ENCODE measurements at regions not wholly inside any gene's neighbourhood (a gene's known extent, or its start where the extent isn't known, plus 50 kb on each side); places are given as distances from the start of the nearest gene placed in this dataset.
A peak's percentile ranks its signal among the peaks of the same experiment; 100 is the strongest.

DNA sequence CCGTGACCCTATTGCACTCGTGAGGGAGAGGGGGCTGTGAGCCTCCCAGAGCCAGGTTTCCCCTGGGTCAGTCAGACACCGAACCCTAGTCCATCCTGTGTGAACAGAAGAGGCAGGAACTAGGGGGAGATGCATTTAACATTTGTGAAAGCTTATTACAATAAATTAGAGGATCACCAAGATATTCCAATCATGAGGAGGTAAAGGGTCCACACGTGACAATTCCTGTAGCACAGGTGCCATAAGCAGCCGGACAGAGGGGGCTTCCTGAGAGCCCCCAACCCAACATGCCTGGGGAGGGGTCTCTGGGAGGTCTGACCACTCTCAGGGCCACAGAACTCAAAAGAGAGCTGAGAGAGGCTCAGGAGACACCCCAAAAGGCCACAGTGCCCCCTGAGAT is 93.3 kb downstream of the KCNF1 start:
- TF ChIP-seq, protein P1, sequence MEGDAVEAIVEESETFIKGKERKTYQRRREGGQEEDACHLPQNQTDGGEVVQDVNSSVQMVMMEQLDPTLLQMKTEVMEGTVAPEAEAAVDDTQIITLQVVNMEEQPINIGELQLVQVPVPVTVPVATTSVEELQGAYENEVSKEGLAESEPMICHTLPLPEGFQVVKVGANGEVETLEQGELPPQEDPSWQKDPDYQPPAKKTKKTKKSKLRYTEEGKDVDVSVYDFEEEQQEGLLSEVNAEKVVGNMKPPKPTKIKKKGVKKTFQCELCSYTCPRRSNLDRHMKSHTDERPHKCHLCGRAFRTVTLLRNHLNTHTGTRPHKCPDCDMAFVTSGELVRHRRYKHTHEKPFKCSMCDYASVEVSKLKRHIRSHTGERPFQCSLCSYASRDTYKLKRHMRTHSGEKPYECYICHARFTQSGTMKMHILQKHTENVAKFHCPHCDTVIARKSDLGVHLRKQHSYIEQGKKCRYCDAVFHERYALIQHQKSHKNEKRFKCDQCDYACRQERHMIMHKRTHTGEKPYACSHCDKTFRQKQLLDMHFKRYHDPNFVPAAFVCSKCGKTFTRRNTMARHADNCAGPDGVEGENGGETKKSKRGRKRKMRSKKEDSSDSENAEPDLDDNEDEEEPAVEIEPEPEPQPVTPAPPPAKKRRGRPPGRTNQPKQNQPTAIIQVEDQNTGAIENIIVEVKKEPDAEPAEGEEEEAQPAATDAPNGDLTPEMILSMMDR (IDR thresholded peaks at IDR 0.05): no peak
- Histone ChIP-seq H3K27ac (no peak overlapping the region), H3K4me3 (no peak overlapping the region)
- no peak for DNase-seq (ENCODE audit: low spot score)

DNA sequence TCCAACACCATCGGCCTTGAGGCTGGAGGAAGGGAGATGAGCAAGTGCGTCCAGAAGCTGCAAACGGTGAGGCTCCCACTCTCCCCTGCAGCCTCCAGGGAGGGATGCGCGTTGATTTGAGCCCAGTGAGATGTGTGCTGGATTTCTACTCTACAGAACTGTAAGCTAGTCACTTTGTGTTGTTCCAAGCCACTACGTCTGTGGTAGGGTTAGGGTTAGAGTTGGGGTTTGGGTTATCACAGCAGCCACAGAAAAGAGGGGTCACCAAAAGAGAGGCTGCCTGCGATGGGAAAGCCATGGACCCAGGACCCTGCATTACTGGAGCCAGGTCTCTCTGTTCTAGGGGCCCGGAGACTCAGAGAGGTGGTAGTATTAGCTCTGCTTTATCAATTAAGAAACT is 94.5 kb downstream of the KCNF1 start:
- TF ChIP-seq, protein P1 (IDR thresholded peaks at IDR 0.05): no peak
- no peak for DNase-seq (ENCODE audit: low spot score)
- Histone ChIP-seq H3K4me3 (no peak overlapping the region), H3K27ac (no peak overlapping the region)

DNA sequence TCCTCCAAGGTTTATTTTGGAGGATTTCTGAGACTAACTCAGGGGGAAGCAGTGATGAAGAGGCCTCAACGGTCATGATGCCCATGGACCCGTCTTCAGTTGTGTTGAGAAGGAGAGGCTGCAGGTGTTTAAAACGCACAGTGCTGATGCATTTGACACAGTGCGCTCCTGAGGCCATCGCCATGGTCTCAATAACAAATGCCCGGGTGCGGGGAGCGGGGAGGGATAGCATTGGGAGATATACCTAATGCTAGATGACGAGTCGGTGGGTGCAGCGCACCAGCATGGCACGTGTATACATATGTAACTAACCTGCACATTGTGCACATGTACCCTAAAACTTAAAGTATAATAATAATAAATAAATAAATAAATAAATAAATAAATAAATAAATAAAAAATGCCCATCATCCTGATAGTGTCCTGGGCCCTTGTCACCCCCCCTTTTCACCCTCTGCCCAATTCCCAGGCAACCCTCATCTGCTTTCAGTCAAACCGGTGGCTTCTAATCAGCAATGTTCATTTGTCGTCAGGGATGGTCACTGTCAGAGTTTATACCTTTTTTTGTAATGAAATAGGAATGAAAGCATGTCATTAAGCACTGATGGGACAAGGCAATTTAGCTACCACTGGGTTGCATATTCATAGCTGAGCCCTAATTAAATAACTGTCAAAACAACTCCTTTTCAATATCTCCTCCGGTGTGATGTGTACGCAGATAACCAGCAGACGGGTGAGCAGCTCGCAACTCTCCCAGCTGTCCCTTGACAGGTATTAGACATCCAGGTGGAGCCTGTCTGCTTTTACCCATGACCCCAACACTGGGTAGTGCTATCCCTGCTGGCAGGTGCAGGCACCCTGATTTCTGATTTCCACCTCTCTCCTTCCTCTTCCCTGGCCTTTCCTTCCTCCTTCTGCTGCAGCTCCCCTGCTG is 95.9 kb downstream of the KCNF1 start:
- TF ChIP-seq, protein P1 (IDR thresholded peaks at IDR 0.05): no peak
- no peak for DNase-seq (ENCODE audit: low spot score)
- Histone ChIP-seq H3K4me3 (no peak overlapping the region), H3K27ac (no peak overlapping the region)

DNA sequence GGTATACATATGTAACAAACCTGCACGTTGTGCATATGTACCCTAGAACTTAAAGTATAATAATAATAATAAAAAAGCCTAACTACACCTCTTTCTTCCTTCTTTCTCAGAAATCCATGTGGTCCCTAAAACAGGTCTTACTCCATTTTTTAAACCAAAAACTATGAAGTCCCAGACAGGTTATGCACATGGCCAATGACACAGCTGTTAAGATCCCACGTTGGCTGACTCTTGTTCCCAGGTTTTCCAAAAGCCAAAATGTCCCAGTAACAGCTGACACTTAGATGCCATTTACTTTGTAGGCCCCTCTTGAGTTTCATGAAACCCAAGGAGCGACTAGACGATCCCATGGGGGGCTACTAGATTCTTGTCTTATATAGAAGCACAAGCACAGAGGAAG is 97.0 kb downstream of the KCNF1 start:
- Histone ChIP-seq H3K4me3 (no peak overlapping the region), H3K27ac (no peak overlapping the region)
- TF ChIP-seq, protein P1 (IDR thresholded peaks at IDR 0.05): no peak
- no peak for DNase-seq (ENCODE audit: low spot score)

DNA sequence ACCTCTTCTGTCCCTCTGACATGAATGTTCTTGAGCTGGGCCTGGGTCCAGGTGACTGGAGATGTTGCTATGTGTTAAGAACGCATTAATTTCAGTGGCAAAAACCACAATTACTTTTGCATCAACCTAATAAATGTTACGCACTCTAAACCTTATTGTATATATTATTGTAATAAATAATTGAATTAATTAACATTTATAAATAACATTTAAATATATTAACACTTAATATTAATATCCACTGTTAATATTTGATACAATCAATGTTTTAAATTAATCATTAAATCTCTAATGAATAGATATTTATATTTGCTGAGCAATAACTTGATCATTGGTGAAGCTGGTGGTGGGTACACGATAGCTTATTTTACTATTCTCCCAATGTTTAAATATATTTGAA is 97.4 kb downstream of the KCNF1 start:
- TF ChIP-seq, protein P1 (IDR thresholded peaks at IDR 0.05): no peak
- no peak overlapping the region for H3K4me3 ChIP-seq
- no peak overlapping the region for H3K27ac ChIP-seq
- no peak for DNase-seq (ENCODE audit: low spot score)

DNA sequence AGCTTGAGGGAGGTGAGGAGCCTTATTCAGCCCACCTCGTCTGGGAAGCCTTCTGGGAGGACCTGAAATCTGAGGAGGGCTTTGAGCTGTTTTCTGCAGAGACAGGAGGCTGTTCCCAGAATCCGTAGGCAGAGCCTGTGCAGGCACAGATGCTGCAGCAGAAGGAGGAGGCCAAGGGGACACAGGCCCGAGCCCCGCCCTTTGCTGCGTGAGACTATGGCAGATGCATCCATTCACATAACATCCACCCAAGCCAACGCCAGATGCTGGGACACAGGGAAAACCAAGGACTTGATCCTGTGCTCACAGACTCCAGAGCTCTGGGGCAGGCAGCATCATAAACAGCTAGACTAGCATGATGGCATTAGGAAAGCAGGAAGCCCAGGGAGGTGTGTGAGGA is 98.2 kb downstream of the KCNF1 start:
- peak; percentile 19 for DNase-seq (ENCODE audit: low spot score)
- TF ChIP-seq, protein P1 (IDR thresholded peaks at IDR 0.05): no peak
- no peak overlapping the region for H3K4me3 ChIP-seq
- no peak overlapping the region for H3K27ac ChIP-seq

DNA sequence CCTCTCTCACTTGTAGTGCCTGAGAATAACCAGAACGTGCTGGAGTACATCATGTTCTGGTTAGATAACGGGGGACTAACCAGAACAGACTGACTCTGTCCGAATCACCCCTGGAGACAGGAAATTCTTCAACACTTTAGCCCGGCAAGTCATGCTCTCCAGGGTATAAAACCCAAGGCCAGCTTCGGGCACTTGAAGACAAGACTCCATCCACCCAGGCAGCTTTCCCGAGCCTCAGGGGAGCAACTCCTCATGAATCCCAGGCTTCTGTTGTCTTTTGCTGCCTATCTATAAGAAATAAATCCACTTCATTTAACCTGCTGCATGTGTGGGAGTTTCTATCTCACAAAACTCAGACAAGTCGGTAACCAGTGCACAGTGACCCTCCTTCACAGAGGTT is 99.6 kb downstream of the KCNF1 start:
- DNase-seq (ENCODE audit: low spot score): peak; percentile 40
- no peak overlapping the region for H3K27ac ChIP-seq
- H3K4me3 ChIP-seq: no peak overlapping the region
- TF ChIP-seq, protein P1 (IDR thresholded peaks at IDR 0.05): no peak
